Calu3 (cell line): ENCODE measurements at regions not wholly inside any gene's neighbourhood (a gene's known extent, or its start where the extent isn't known, plus 50 kb on each side); places are given as distances from the start of the nearest gene placed in this dataset.
"Not testable (repeated sequence)": the region's sequence is repeated elsewhere in the genome, so short reads cannot be mapped to it uniquely, and the experiment has no call there.

Experiments
- BruUV-seq: library from RNA; stranded (reverse); fragments of 400-500 nt; replicated peaks from 2 replicates; lab custom pipeline; 2021; lab: Mats Ljungman, UMichigan
- CTCF ChIA-PET: fragments of 300-600 bp; sonication (Branson Sonifier 250); formaldehyde crosslinking; loops from one replicate; lab custom pipeline; 2022; ENCODE audit warnings: antibody characterized with exemption; lab: Charles Lee
- DNase-seq: peaks from one replicate; pipeline ENCODE4 v3.0.0; 2022
- H3K27ac Mint-ChIP-seq: one replicate; pipeline ENCODE4 v1.8.0; 2022; ENCODE audit warnings: mixed read lengths; ENCODE audit not compliant: unreplicated experiment
- H3K27me3 Mint-ChIP-seq: one replicate; pipeline ENCODE4 v1.8.0; 2022; ENCODE audit warnings: mixed read lengths; ENCODE audit not compliant: unreplicated experiment
- H3K36me3 Mint-ChIP-seq: one replicate; pipeline ENCODE4 v1.8.0; 2022; ENCODE audit warnings: mild to moderate bottlenecking, moderate library complexity, mixed read lengths; ENCODE audit not compliant: insufficient read depth, unreplicated experiment
- H3K4me1 Mint-ChIP-seq: one replicate; pipeline ENCODE4 v1.8.0; 2022; ENCODE audit warnings: mild to moderate bottlenecking, low read depth, mixed read lengths; ENCODE audit not compliant: unreplicated experiment
- H3K4me3 Mint-ChIP-seq: one replicate; pipeline ENCODE4 v1.8.0; 2022; ENCODE audit warnings: mild to moderate bottlenecking, low read depth, moderate library complexity, mixed read lengths; ENCODE audit not compliant: unreplicated experiment
- H3K9me3 Mint-ChIP-seq: one replicate; pipeline ENCODE4 v1.8.0; 2022; ENCODE audit warnings: low read depth, mixed read lengths; ENCODE audit not compliant: unreplicated experiment
- CTCF ChIP-seq: fragments of 200-600 bp; IDR thresholded peaks from one replicate; pipeline ENCODE4 v1.8.0; 2022; ENCODE audit warnings: antibody characterized with exemption; ENCODE audit not compliant: unreplicated experiment
- intact Hi-C: fragments of 100-400 bp; cut with micrococcal nuclease; formaldehyde crosslinking; loops from one replicate; pipeline ENCODE4 v1.10.0; 2022; ENCODE audit not compliant: unreplicated experiment

- no peaks in the 10 kb centered on the region for H3K36me3 Mint-ChIP-seq
- CTCF ChIA-PET, result no interaction called here
- H3K27me3 Mint-ChIP-seq, result no peaks in the 10 kb centered on the region
- H3K4me3 Mint-ChIP-seq, result no peak overlapping the region
- intact Hi-C loops, result no loop called here
- H3K4me1 Mint-ChIP-seq, result no peaks in the 10 kb centered on the region
- no peak overlapping the region for H3K27ac Mint-ChIP-seq
- H3K9me3 Mint-ChIP-seq, result peaks cover 9% of the 10 kb centered on the region
- no peak for DNase-seq
- no TSS peak for BruUV-seq
- no peak for TF ChIP-seq CTCF
Measured at GRCh38 chr10:2030046-2030445, 292.7 kb upstream of the ADARB2 start.

GRCh38 chr10:2026936-2027335 is 289.6 kb upstream of the ADARB2 start:
- Mint-ChIP-seq H3K4me1 (no peaks in the 10 kb centered on the region), H3K9me3 (peaks cover 5% of the 10 kb centered on the region), H3K27ac (no peak overlapping the region), H3K36me3 (no peaks in the 10 kb centered on the region), H3K4me3 (no peak overlapping the region), H3K27me3 (no peaks in the 10 kb centered on the region)
- DNase-seq, result no peak
- no peak for TF ChIP-seq CTCF
- intact Hi-C loops, result no loop called here
- BruUV-seq, result no TSS peak
- CTCF ChIA-PET, result no interaction called here

GRCh38 chr10:2024750-2025149 is 287.4 kb upstream of the ADARB2 start:
- CTCF ChIA-PET, H3K27ac Mint-ChIP-seq, DNase-seq, H3K4me3 Mint-ChIP-seq, H3K9me3 Mint-ChIP-seq, H3K36me3 Mint-ChIP-seq, BruUV-seq, intact Hi-C loops, H3K4me1 Mint-ChIP-seq, H3K27me3 Mint-ChIP-seq: not testable (repeated sequence)

GRCh38 chr10:2023687-2024086 is 286.4 kb upstream of the ADARB2 start:
- no TSS peak for BruUV-seq
- no peaks in the 10 kb centered on the region for H3K9me3 Mint-ChIP-seq

GRCh38 chr10:2022401-2022800 is 285.1 kb upstream of the ADARB2 start:
- intact Hi-C loops, result no loop called here
- CTCF ChIA-PET, result no interaction called here
- BruUV-seq, result no TSS peak
- no peaks in the 10 kb centered on the region for H3K36me3 Mint-ChIP-seq
- no peak overlapping the region for H3K27ac Mint-ChIP-seq
- H3K4me3 Mint-ChIP-seq, result no peak overlapping the region
- DNase-seq, result no peak
- no peak for TF ChIP-seq CTCF
- H3K9me3 Mint-ChIP-seq, result no peaks in the 10 kb centered on the region
- H3K4me1 Mint-ChIP-seq, result no peaks in the 10 kb centered on the region
- H3K27me3 Mint-ChIP-seq, result no peaks in the 10 kb centered on the region

More at GRCh38 chr10:2023687-2024086, 286.4 kb upstream of the ADARB2 start:
- intact Hi-C loops, result no loop called here
- Mint-ChIP-seq H3K4me3 (no peak overlapping the region), H3K27me3 (no peaks in the 10 kb centered on the region), H3K36me3 (no peaks in the 10 kb centered on the region), H3K4me1 (no peaks in the 10 kb centered on the region), H3K27ac (no peak overlapping the region)
- TF ChIP-seq CTCF, result no peak
- DNase-seq, result no peak
- CTCF ChIA-PET, result no interaction called here
